ENCODE measurements at regions not wholly inside any gene's neighbourhood (a gene's known extent, or its start where the extent isn't known, plus 50 kb on each side); places are given as distances from the start of the nearest gene placed in this dataset.
"Not testable (repeated sequence)": the region's sequence is repeated elsewhere in the genome, so short reads cannot be mapped to it uniquely, and the experiment has no call there.

- no peak for DNase-seq (ENCODE audit: low spot score)
Observed at GRCh38 chr6:14217728-14218518, 100.4 kb downstream of the CD83 start.

GRCh38 chr6:14218519-14218800 is 100.9 kb downstream of the CD83 start:
- no peak for DNase-seq (ENCODE audit: low spot score)

GRCh38 chr6:14221564-14222279 is 104.2 kb downstream of the CD83 start:
- DNase-seq (ENCODE audit: low spot score) = no peak

- DNase-seq (ENCODE audit: low spot score) = no peak
Observed at GRCh38 chr6:14222956-14223355, 105.4 kb downstream of the CD83 start.

- DNase-seq (ENCODE audit: low spot score) = no peak
Observed at GRCh38 chr6:14224359-14225103, 107.0 kb downstream of the CD83 start.

GRCh38 chr6:14226051-14226660 is 108.6 kb downstream of the CD83 start:
- no peak for DNase-seq (ENCODE audit: low spot score)

GRCh38 chr6:14228571-14228970 is 111.0 kb downstream of the CD83 start:
- DNase-seq (ENCODE audit: low spot score) = peak; percentile 17

GRCh38 chr6:14231071-14231483 is 113.5 kb downstream of the CD83 start:
- DNase-seq (ENCODE audit: low spot score) = no peak

GRCh38 chr6:14231501-14232280 is 114.1 kb downstream of the CD83 start:
- no peak for DNase-seq (ENCODE audit: low spot score)

GRCh38 chr6:14232889-14233288 is 115.3 kb downstream of the CD83 start:
- DNase-seq (ENCODE audit: low spot score) = no peak

GRCh38 chr6:14235653-14236356 is 118.2 kb downstream of the CD83 start:
- DNase-seq (ENCODE audit: low spot score) = no peak

GRCh38 chr6:14239097-14239496 is 121.5 kb downstream of the CD83 start:
- DNase-seq (ENCODE audit: low spot score) = no peak

GRCh38 chr6:14240411-14241166 is 123.0 kb downstream of the CD83 start:
- no peak for DNase-seq (ENCODE audit: low spot score)

GRCh38 chr6:14241255-14242070 is 123.9 kb downstream of the CD83 start:
- DNase-seq (ENCODE audit: low spot score) = no peak

- DNase-seq (ENCODE audit: low spot score) = not testable (repeated sequence)
Observed at GRCh38 chr6:14242912-14243311, 125.3 kb downstream of the CD83 start.

- DNase-seq (ENCODE audit: low spot score) = no peak
Observed at GRCh38 chr6:14243597-14243996, 126.0 kb downstream of the CD83 start.

- DNase-seq (ENCODE audit: low spot score) = no peak
Observed at GRCh38 chr6:14246876-14247275, 129.3 kb downstream of the CD83 start.

GRCh38 chr6:14250573-14250972 is 133.0 kb downstream of the CD83 start:
- no peak for DNase-seq (ENCODE audit: low spot score)

- no peak for DNase-seq (ENCODE audit: low spot score)
Observed at GRCh38 chr6:14252271-14252850, 134.8 kb downstream of the CD83 start.
